GM10266 (cell line): ENCODE measurements at regions not wholly inside any gene's neighbourhood (a gene's known extent, or its start where the extent isn't known, plus 50 kb on each side); places are given as distances from the start of the nearest gene placed in this dataset.

Experiments
- DNase-seq: peaks from one replicate; pipeline ENCODE4 v3.0.0; 2012; ENCODE audit errors: extremely low spot score
- CTCF ChIP-seq: IDR thresholded peaks from 2 replicates; pipeline ENCODE4 v1.5.1; 2012; ENCODE audit warnings: mild to moderate bottlenecking, low read depth; ENCODE audit not compliant: control insufficient read depth, insufficient read depth; ENCODE audit errors: missing control alignments

GRCh38 chr4:188534917-188535316 is 395.7 kb downstream of the TRIML1 start:
- DNase-seq = no peak
- TF ChIP-seq CTCF = no peak

- TF ChIP-seq CTCF = no peak
- no peak for DNase-seq
Measured at GRCh38 chr4:188536826-188537225, 397.6 kb downstream of the TRIML1 start.

- DNase-seq = no peak
- no peak for TF ChIP-seq CTCF
Measured at GRCh38 chr4:188550296-188550695, 411.1 kb downstream of the TRIML1 start.

- no peak for TF ChIP-seq CTCF
- no peak for DNase-seq
Measured at GRCh38 chr4:188551156-188551555, 411.9 kb downstream of the TRIML1 start.

GRCh38 chr4:188552741-188553275 is 413.6 kb downstream of the TRIML1 start:
- no peak for DNase-seq
- no peak for TF ChIP-seq CTCF

GRCh38 chr4:188554413-188554812 is 415.2 kb downstream of the TRIML1 start:
- TF ChIP-seq CTCF = no peak
- DNase-seq = no peak

GRCh38 chr4:188573104-188573503 is 433.9 kb downstream of the TRIML1 start:
- no peak for DNase-seq
- TF ChIP-seq CTCF = no peak
